Coronary artery (tissue), 2 donors: ENCODE measurements at regions not wholly inside any gene's neighbourhood (a gene's known extent, or its start where the extent isn't known, plus 50 kb on each side); places are given as distances from the start of the nearest gene placed in this dataset.

ENCODE experiments used
- DNase-seq: peaks from one replicate; pipeline ENCODE4 v3.0.0-alpha.2; 2017; ENCODE audit warnings: low spot score
- H3K27ac ChIP-seq, 2 donors: fragments of 200-600 bp; sonication (generic); one replicate each; pipeline ENCODE4 v1.5.1; 2016 to 2019
- H3K4me3 ChIP-seq: fragments of 200-600 bp; sonication (generic); 2 replicates; pipeline ENCODE4 v1.5.1; 2016; ENCODE audit warnings: mild to moderate bottlenecking, moderate library complexity
- TF ChIP-seq, protein P1 (sequence below): fragments of 200-600 bp; sonication (generic); IDR thresholded peaks from one replicate; pipeline ENCODE4 v1.5.1; 2019; ENCODE audit warnings: antibody characterized with exemption

DNA sequence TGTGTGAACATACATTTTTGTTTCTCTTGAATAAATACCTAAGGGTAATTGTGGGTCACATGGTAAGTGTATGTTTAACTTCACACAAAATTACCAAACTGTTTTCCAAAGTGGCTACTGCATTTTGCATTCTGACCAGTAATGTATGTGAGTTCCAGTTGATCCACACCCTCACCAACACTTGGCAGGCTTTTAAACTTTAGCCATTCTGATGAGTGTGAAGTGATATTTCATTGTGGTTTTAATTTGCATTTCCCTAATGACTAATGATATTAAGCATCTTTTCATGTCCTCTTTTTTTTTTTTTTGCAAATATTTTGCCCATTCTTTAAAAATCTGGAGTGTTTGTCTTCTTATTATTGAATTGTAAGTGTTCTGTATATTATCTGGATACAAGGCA lies 53.5 kb upstream of the MAST4 start:
- TF ChIP-seq, protein P1, sequence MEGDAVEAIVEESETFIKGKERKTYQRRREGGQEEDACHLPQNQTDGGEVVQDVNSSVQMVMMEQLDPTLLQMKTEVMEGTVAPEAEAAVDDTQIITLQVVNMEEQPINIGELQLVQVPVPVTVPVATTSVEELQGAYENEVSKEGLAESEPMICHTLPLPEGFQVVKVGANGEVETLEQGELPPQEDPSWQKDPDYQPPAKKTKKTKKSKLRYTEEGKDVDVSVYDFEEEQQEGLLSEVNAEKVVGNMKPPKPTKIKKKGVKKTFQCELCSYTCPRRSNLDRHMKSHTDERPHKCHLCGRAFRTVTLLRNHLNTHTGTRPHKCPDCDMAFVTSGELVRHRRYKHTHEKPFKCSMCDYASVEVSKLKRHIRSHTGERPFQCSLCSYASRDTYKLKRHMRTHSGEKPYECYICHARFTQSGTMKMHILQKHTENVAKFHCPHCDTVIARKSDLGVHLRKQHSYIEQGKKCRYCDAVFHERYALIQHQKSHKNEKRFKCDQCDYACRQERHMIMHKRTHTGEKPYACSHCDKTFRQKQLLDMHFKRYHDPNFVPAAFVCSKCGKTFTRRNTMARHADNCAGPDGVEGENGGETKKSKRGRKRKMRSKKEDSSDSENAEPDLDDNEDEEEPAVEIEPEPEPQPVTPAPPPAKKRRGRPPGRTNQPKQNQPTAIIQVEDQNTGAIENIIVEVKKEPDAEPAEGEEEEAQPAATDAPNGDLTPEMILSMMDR: no peak
- DNase-seq: no peak
- Histone ChIP-seq H3K4me3 (no peak overlapping the region), H3K27ac (no peak overlapping the region)
